Aorta (tissue), 5 donors: ENCODE measurements at regions not wholly inside any gene's neighbourhood (a gene's known extent, or its start where the extent isn't known, plus 50 kb on each side); places are given as distances from the start of the nearest gene placed in this dataset.

ENCODE experiments used
- ATAC-seq: fragments of 200-7000 bp; cut with Tn5 transposase; one replicate; pipeline ENCODE4 v1.9.1; 2022; ENCODE audit warnings: moderate library complexity; ENCODE audit not compliant: low FRiP score
- DNase-seq, 2 donors: peaks; one replicate each; pipeline ENCODE4 v3.0.0-alpha.2; 2020
- H3K27ac ChIP-seq, 2 donors: one replicate each; pipeline ENCODE4 v1.5.1; 2013; ENCODE audit warnings: low read length in 2 of 2, mild to moderate bottlenecking in 2 of 2, moderate library complexity in 2 of 2, control low read depth in 1 of 2, inconsistent platforms in 1 of 2, low read depth in 1 of 2
- H3K27me3 ChIP-seq, 2 donors: one replicate each; pipeline ENCODE4 v1.6.1; 2013; ENCODE audit warnings: control low read depth in 1 of 2, low read length in 1 of 2, mild to moderate bottlenecking in 1 of 2, moderate library complexity in 1 of 2; ENCODE audit not compliant: insufficient read depth in 2 of 2, control insufficient read depth in 1 of 2
- H3K36me3 ChIP-seq, 2 donors: one replicate each; pipeline ENCODE4 v1.6.1; 2013; ENCODE audit warnings: control low read depth in 1 of 2, low read length in 1 of 2, mild to moderate bottlenecking in 1 of 2; ENCODE audit not compliant: insufficient read depth in 2 of 2, control insufficient read depth in 1 of 2
- H3K4me1 ChIP-seq, 2 donors: one replicate each; pipeline ENCODE4 v1.6.1; 2013; ENCODE audit warnings: low read length in 2 of 2, control low read depth in 1 of 2, mild to moderate bottlenecking in 1 of 2, moderate library complexity in 1 of 2; ENCODE audit not compliant: insufficient read depth in 2 of 2, control insufficient read depth in 1 of 2
- H3K4me3 ChIP-seq, 2 donors: one replicate each; pipeline ENCODE4 v1.5.1; 2013; ENCODE audit warnings: low read length in 2 of 2, control low read depth in 1 of 2, mild to moderate bottlenecking in 1 of 2
- H3K9me3 ChIP-seq: one replicate; pipeline ENCODE4 v1.6.1; 2013; ENCODE audit warnings: mild to moderate bottlenecking, low read length; ENCODE audit not compliant: control insufficient read depth
- WGBS, 2 donors: extraction: QIAGEN DNeasy Blood & Tissue Kit; methylation state at CpG; one replicate each; pipeline ENCODE4 v1.1.7; 2013; 5-methylcytosine and 5-hydroxymethylcytosine counted together
- intact Hi-C, 2 donors: fragments of 100-400 bp; cut with DNase I; formaldehyde crosslinking; loops; one replicate each; pipeline versions ENCODE4 v1.14.2 to v1.15.0; 2022
- donor health status: healthy with polysubstance abuse.
- donor health status: Bipolar disorder and iron deficiency.
- donor health status: DM: no; HTN: no; CAD: no.
- donor health status: DM: no; HTN: no; CAD: no.
- donor health status: DM: yes; HTN: yes; CAD: no.

DNA sequence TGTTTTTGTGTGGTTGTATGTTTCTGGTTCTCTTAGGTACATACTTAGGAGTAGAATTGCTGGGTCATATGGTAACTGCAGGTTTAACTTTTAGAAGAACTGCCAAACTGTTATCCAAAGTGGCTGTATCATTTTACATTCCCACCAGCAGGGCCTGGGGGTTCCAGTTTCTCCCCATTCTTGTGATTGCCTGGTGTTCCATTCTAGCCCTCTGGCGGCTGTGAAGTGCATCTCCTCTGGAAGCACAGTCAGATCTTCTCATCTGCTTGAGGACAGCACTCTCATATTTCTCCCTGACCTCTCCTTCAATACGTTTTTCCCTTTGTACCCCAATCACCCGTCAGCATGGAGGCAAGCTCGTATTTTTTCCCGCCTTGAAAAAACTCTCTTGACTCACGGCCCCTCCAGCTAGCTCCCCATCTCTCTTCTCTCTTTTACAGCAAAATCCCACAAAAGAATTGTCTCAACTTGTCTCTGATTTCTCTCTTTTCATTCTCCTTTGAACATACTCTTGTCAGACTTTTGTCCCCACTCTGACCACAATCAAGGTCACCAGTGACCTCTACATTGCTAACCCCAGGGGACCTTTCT lies 56.8 kb upstream of the THY1 start:
- Histone ChIP-seq H3K36me3 (no peaks in the 10 kb centered on the region), H3K4me3 (no peak overlapping the region), H3K4me1 (no peaks in the 10 kb centered on the region), H3K9me3 (no peaks in the 10 kb centered on the region), H3K27ac (no peak overlapping the region), H3K27me3 (no peaks in the 10 kb centered on the region)
- no peak for DNase-seq
- WGBS, 2 donors = 75 to 77% methylated on average over 6 of the region's 6 CpGs
- no peak for ATAC-seq
- intact Hi-C loops = loop anchor here (2.0 to 10.0 kb wide), 5 partner anchors 55 to 628 kb away; partner anchors contain the start of genes NECTIN1 (in 2 of the 2) and USP2 (in 1 of the 2)

DNA sequence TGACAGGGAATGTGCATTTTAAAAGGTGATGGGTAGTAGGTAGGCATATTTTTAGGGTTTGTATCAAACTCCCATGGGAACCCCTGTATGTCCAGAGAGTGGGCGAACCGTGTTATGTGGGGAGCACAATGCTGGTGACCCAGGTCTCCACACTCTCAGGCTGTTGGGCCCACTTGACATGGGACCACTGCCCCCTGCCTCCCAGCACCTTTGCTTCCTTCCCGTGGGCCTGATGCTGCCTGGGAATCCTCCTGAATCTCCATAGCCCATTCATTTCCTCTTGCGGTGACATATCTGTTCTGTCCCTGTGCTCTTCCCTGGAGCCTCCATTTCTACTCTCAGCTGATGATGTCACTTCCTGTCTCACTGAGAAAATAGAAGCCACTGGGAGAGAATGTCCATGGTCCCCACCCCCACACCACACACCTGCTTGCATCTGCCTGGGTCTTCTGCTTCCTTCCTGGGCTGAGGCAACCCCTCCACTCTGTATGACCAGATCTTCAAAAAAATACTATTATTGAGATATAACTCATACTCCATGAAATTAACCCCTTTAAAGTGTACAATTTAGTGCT lies 55.8 kb upstream of the THY1 start:
- DNase-seq (peak in 1 of 2 donors; percentile 4), ATAC-seq (no peak)
- H3K36me3 ChIP-seq = no peaks in the 10 kb centered on the region
- H3K9me3 ChIP-seq = no peaks in the 10 kb centered on the region
- no peaks in the 10 kb centered on the region for H3K27me3 ChIP-seq
- intact Hi-C loops = loop anchor here in 1 of 2 donors (10.0 kb wide), 1 partner anchor 94 kb away; the partner anchor contains the start of gene USP2
- H3K4me1 ChIP-seq = no peaks in the 10 kb centered on the region
- 57 to 63% methylated on average over 4 of the region's 4 CpGs for WGBS, 2 donors
- no peak overlapping the region for H3K27ac ChIP-seq
- H3K4me3 ChIP-seq = no peak overlapping the region

DNA sequence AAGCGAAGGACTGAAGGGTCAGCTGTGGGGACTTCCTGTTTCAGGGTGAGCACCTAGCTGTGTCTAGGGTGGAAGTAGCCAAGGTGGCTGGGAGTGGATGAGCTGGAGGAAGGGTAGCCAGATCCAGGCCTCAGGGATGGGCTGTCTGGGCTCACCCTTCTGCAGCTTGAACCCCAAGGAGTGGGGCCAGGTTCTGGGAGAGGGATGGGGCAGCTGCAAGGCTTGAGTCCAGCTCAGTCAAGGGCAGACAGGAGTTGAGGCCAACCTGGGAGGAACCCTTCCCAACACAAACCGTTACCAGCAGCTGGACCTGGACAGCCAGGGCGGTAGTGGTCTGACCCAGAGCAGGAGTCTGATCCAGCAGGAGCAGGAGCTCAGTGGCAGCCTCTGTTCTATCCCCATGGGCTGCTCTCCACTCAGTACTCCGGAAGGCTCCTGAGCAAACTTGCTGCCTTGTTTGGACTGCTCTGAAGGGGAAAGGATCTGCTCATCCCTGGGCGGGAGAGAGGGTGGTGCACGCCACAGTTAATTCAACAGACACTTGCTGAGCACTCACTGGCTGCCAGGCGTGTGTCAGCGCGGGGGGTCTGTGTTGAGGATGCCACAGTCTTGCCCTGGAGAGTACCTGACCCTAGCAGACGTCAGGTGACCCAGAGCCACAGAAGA lies 53.8 kb upstream of the THY1 start:
- no peaks in the 10 kb centered on the region for H3K4me1 ChIP-seq
- no peaks in the 10 kb centered on the region for H3K36me3 ChIP-seq
- ATAC-seq (no peak), DNase-seq (no peak)
- intact Hi-C loops = loop anchor here in 1 of 2 donors (10.0 kb wide), 1 partner anchor 92 kb away; the partner anchor contains the start of gene USP2
- 63 to 65% methylated on average over 10 of the region's 10 CpGs for WGBS, 2 donors
- H3K27me3 ChIP-seq = no peaks in the 10 kb centered on the region
- H3K4me3 ChIP-seq = no peak overlapping the region
- no peaks in the 10 kb centered on the region for H3K9me3 ChIP-seq
- no peak overlapping the region for H3K27ac ChIP-seq

DNA sequence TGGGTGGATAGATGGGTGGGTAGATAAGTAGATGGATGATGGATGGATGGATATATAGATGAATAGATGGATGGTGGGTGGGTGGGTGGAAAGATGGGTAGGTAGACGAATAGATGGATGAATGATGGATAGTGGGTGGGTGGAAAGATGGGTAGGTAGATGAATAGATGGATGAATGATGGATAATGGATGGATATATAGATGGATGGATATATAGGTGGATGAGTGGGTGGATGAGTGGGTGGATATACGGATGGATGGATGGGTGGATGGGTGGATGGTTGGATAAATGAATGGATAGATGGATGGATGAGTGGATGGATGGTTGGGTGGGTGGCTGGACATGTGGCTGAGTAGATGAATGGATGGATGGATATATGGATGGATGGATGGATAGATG lies 53.1 kb upstream of the THY1 start:
- Histone ChIP-seq H3K36me3 (no peaks in the 10 kb centered on the region), H3K4me1 (no peaks in the 10 kb centered on the region), H3K9me3 (no peaks in the 10 kb centered on the region), H3K27me3 (no peaks in the 10 kb centered on the region), H3K4me3 (no peak overlapping the region), H3K27ac (no peak overlapping the region)
- DNase-seq (no peak), ATAC-seq (no peak)
- WGBS, 2 donors = 79% methylated on average over 2 of the region's 2 CpGs
- intact Hi-C loops = loop anchor here in 1 of 2 donors (10.0 kb wide), 1 partner anchor 91 kb away; the partner anchor contains the start of gene USP2

DNA sequence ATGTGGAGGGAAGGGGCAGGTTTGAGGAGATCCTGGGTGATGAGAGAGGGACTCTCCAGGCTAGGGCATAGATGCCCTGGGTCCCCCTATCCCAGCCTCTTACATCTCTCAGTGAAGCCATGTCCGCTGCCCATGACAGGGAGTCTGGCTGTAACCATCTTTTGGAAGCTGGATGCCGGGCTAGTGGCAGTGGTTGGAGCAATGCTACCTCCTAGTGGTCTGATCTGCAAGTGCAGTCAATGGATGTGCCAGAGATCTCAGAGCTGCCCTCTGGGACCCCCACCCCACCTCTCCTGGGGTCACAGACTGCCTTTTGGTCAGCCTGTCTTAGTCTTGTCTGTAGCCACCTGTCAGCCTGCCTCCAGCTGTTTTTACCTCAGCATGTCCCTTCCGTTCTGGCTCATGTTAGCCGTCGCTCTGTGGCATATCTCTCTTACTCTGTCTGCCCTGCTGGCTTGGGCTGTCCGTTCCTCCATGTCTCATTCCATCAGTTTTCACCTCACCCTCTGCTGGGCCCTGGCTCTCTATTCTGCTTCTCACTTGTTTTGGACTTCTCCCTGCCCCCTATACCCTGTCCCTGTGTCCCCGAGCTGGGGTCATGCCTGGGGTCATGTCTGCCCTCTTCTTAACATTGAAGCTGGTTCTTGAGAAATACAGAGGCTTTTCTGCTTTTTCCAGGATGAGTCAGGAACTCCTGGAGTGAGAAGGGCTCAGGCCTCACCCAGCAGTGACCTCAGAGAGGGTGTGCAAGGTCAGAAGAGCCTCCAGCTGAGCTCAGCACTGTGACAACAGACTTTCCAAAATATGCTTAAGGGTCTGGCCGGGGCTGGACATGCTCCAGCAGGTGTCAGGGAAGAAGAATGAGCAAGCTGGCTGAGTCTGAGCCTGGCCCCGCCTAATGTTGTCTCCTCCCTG lies 52.0 kb upstream of the THY1 start:
- no peaks in the 10 kb centered on the region for H3K36me3 ChIP-seq
- DNase-seq (peak in 1 of 2 donors; percentile 69), ATAC-seq (peak; percentile 73)
- no peaks in the 10 kb centered on the region for H3K4me1 ChIP-seq
- H3K9me3 ChIP-seq = no peaks in the 10 kb centered on the region
- 19 to 22% methylated on average over 9 of the region's 9 CpGs for WGBS, 2 donors
- no peak overlapping the region for H3K4me3 ChIP-seq
- H3K27me3 ChIP-seq = no peaks in the 10 kb centered on the region
- H3K27ac ChIP-seq = no peak overlapping the region
- intact Hi-C loops = loop anchor here (1.0 to 10.0 kb wide), 4 partner anchors 90 to 119 kb away; partner anchors contain the start of gene USP2 (in 2 of the 2)

DNA sequence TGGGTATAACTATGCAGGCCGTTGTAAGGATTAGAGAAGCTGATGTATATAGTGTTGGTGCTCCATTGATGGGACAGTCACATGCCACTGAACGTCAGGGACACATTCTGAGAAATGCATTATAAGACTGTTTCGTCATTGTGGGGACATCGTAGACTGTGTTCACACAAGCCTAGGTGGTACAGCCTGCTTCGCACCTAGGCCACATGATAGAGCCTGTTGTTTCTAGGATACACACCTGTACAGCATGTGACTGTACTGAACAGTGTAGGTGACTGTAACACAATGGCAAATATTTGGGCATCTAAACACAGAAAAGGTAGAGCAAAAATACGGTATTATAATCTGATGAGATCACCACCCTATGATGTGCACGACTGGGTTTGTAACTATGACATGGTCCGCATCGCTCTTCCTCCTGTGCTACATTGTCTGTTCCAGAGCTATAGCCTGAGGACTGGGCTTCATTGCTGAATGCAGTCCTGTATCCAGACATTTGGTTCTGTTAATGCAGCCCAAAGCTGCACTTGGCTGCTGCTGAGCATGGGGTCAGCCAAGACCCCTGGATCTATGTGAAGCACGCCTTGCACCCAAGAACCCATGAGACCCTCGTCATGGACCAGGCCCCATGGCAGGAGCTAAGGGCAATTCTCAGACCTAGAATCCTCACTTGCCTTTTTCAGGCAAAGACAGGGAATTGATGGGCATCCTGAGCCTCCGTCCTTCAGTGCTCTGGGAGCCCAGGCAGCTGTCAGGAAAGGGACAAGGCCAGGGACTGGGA lies 51.1 kb upstream of the THY1 start:
- Histone ChIP-seq H3K4me1 (no peaks in the 10 kb centered on the region), H3K27ac (no peak overlapping the region), H3K27me3 (no peaks in the 10 kb centered on the region), H3K4me3 (no peak overlapping the region), H3K36me3 (no peaks in the 10 kb centered on the region), H3K9me3 (no peaks in the 10 kb centered on the region)
- 86 to 88% methylated on average over 12 of the region's 12 CpGs for WGBS, 2 donors
- no peak for ATAC-seq
- intact Hi-C loops = loop anchor here (1.0 to 10.0 kb wide), 4 partner anchors 89 to 118 kb away; partner anchors contain the start of gene USP2 (in 2 of the 2)
- no peak for DNase-seq

DNA sequence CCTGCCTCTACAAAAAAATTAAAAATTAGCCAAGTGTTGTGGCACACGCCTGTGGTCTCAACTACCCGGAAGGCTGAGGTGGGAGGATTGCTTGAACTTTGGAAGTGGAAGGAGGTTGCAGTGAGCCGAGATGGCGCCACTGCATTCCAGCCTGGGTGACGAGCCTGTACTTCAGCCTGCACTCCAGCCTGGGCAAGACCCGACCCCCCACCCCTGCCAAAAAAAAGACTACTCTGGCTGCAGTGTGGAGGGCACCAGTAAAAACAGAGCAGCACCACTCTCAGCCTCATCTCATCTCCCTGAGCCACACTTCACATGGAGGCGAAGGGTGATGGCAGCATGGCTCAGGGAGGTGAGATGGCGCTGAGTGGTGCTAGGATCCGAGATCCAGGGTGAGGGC lies 50.3 kb upstream of the THY1 start:
- Histone ChIP-seq H3K27ac (no peak overlapping the region), H3K36me3 (no peaks in the 10 kb centered on the region), H3K4me3 (no peak overlapping the region), H3K4me1 (no peaks in the 10 kb centered on the region), H3K27me3 (no peaks in the 10 kb centered on the region), H3K9me3 (peaks cover 3% of the 10 kb centered on the region)
- intact Hi-C loops = loop anchor here (5.0 to 10.0 kb wide), 2 partner anchors 88 to 91 kb away; partner anchors contain the start of gene USP2 (in 2 of the 2)
- ATAC-seq (no peak), DNase-seq (no peak)
- 86 to 87% methylated on average over 9 of the region's 9 CpGs for WGBS, 2 donors
